ENCODE measurements at regions not wholly inside any gene's neighbourhood (a gene's known extent, or its start where the extent isn't known, plus 50 kb on each side); places are given as distances from the start of the nearest gene placed in this dataset.

GRCh38 chr13:111398196-111398595 lies 77.8 kb downstream of the TEX29 start:
- TF ChIP-seq CTCF (conservative IDR thresholded peaks at IDR 0.05) (no peak), EZH2 (IDR thresholded peaks at IDR 0.05; ENCODE audit: low read depth) (no peak)

Data from PC-9 (cell line).